IPS-20b (cell line): ENCODE measurements at regions not wholly inside any gene's neighbourhood (a gene's known extent, or its start where the extent isn't known, plus 50 kb on each side); places are given as distances from the start of the nearest gene placed in this dataset.
"Not testable (repeated sequence)": the region's sequence is repeated elsewhere in the genome, so short reads cannot be mapped to it uniquely, and the experiment has no call there.

ENCODE experiments used
- H3K27ac ChIP-seq: one replicate; pipeline ENCODE4 v1.5.1; 2013; ENCODE audit warnings: low read length
- H3K27me3 ChIP-seq: 2 replicates; pipeline ENCODE4 v1.6.1; 2013; ENCODE audit warnings: mild to moderate bottlenecking, low read length, inconsistent platforms; ENCODE audit not compliant: insufficient read depth
- H3K36me3 ChIP-seq: 2 replicates; pipeline ENCODE4 v1.6.1; 2013; ENCODE audit warnings: low read depth, mild to moderate bottlenecking, inconsistent platforms, low read length, moderate library complexity; ENCODE audit not compliant: insufficient read depth
- H3K4me1 ChIP-seq: 2 replicates; pipeline ENCODE4 v1.6.1; 2013; ENCODE audit warnings: mild to moderate bottlenecking, control low read depth, inconsistent platforms, low read length, moderate library complexity; ENCODE audit not compliant: insufficient read depth
- H3K4me3 ChIP-seq: 2 replicates; pipeline ENCODE4 v1.5.1; 2013; ENCODE audit warnings: mild to moderate bottlenecking, low read length, inconsistent platforms
- H3K9ac ChIP-seq: 2 replicates; pipeline ENCODE4 v1.6.1; 2013; ENCODE audit warnings: low read depth, mild to moderate bottlenecking, inconsistent platforms, low read length, moderate library complexity
- H3K9me3 ChIP-seq: 2 replicates; pipeline ENCODE4 v1.6.1; 2013; ENCODE audit warnings: mild to moderate bottlenecking, low read depth, low read length, inconsistent platforms; ENCODE audit not compliant: insufficient read depth

GRCh38 chr4:125262502-125262901, 52.3 kb upstream of the FAT4 start:
- no peak overlapping the region for H3K9ac ChIP-seq

GRCh38 chr4:125262079-125262478, 52.7 kb upstream of the FAT4 start:
- Histone ChIP-seq H3K27me3 (no peaks in the 10 kb centered on the region), H3K36me3 (no peaks in the 10 kb centered on the region), H3K9me3 (no peaks in the 10 kb centered on the region), H3K4me1 (peaks cover 6% of the 10 kb centered on the region), H3K4me3 (no peak overlapping the region), H3K9ac (no peak overlapping the region), H3K27ac (no peak overlapping the region)

More at GRCh38 chr4:125262502-125262901, 52.3 kb upstream of the FAT4 start:
- Histone ChIP-seq H3K4me3 (no peak overlapping the region), H3K4me1 (peaks cover 11% of the 10 kb centered on the region), H3K9me3 (no peaks in the 10 kb centered on the region), H3K27me3 (no peaks in the 10 kb centered on the region), H3K36me3 (no peaks in the 10 kb centered on the region), H3K27ac (no peak overlapping the region)

GRCh38 chr4:125254106-125254505, 60.6 kb upstream of the FAT4 start:
- Histone ChIP-seq H3K9ac (no peak overlapping the region), H3K27me3 (no peaks in the 10 kb centered on the region), H3K36me3 (no peaks in the 10 kb centered on the region), H3K9me3 (no peaks in the 10 kb centered on the region), H3K4me3 (no peak overlapping the region), H3K4me1 (no peaks in the 10 kb centered on the region), H3K27ac (no peak overlapping the region)

- no peak overlapping the region for H3K27ac ChIP-seq
- H3K4me1 ChIP-seq: peaks cover 6% of the 10 kb centered on the region; the same call in 1 of the 2 replicates
- H3K9ac ChIP-seq: no peak overlapping the region
- no peaks in the 10 kb centered on the region for H3K9me3 ChIP-seq
- no peak overlapping the region for H3K4me3 ChIP-seq
- H3K27me3 ChIP-seq: no peaks in the 10 kb centered on the region
- H3K36me3 ChIP-seq: no peaks in the 10 kb centered on the region
These were observed 69.8 kb upstream of the FAT4 start for GRCh38 chr4:125244848-125245450.

GRCh38 chr4:125243789-125244397, 70.9 kb upstream of the FAT4 start:
- Histone ChIP-seq H3K9me3 (no peaks in the 10 kb centered on the region), H3K9ac (no peak overlapping the region), H3K36me3 (no peaks in the 10 kb centered on the region), H3K4me1 (peaks cover 6% of the 10 kb centered on the region; the same call in 1 of the 2 replicates), H3K27ac (no peak overlapping the region), H3K4me3 (no peak overlapping the region), H3K27me3 (no peaks in the 10 kb centered on the region)

GRCh38 chr4:125235971-125236370, 78.8 kb upstream of the FAT4 start:
- no peak overlapping the region for H3K9ac ChIP-seq
- H3K9me3 ChIP-seq: no peaks in the 10 kb centered on the region
- no peaks in the 10 kb centered on the region for H3K4me1 ChIP-seq
- no peak overlapping the region for H3K27ac ChIP-seq
- no peak overlapping the region for H3K4me3 ChIP-seq
- H3K36me3 ChIP-seq: no peaks in the 10 kb centered on the region
- no peaks in the 10 kb centered on the region for H3K27me3 ChIP-seq

GRCh38 chr4:125231661-125232060, 83.1 kb upstream of the FAT4 start:
- no peak overlapping the region for H3K4me3 ChIP-seq
- H3K4me1 ChIP-seq: no peaks in the 10 kb centered on the region
- no peaks in the 10 kb centered on the region for H3K36me3 ChIP-seq
- H3K9me3 ChIP-seq: no peaks in the 10 kb centered on the region
- no peaks in the 10 kb centered on the region for H3K27me3 ChIP-seq
- no peak overlapping the region for H3K9ac ChIP-seq
- H3K27ac ChIP-seq: no peak overlapping the region

GRCh38 chr4:125229596-125230058, 85.1 kb upstream of the FAT4 start:
- H3K27ac ChIP-seq: no peak overlapping the region
- H3K9ac ChIP-seq: no peak overlapping the region
- no peaks in the 10 kb centered on the region for H3K36me3 ChIP-seq

GRCh38 chr4:125225806-125226205, 88.9 kb upstream of the FAT4 start:
- Histone ChIP-seq H3K4me1 (no peaks in the 10 kb centered on the region), H3K27ac (no peak overlapping the region), H3K27me3 (no peaks in the 10 kb centered on the region), H3K36me3 (no peaks in the 10 kb centered on the region), H3K9ac (no peak overlapping the region), H3K9me3 (peaks cover 9% of the 10 kb centered on the region), H3K4me3 (no peak overlapping the region)

More at GRCh38 chr4:125229596-125230058, 85.1 kb upstream of the FAT4 start:
- Histone ChIP-seq H3K4me3 (no peak overlapping the region), H3K4me1 (no peaks in the 10 kb centered on the region), H3K9me3 (no peaks in the 10 kb centered on the region), H3K27me3 (no peaks in the 10 kb centered on the region)

- Histone ChIP-seq H3K4me3 (no peak overlapping the region), H3K9me3 (no peaks in the 10 kb centered on the region), H3K36me3 (no peaks in the 10 kb centered on the region), H3K27ac (no peak overlapping the region), H3K4me1 (no peaks in the 10 kb centered on the region), H3K9ac (no peak overlapping the region), H3K27me3 (no peaks in the 10 kb centered on the region)
These were observed 114.2 kb upstream of the FAT4 start for GRCh38 chr4:125200556-125200955.

- H3K36me3 ChIP-seq: no peaks in the 10 kb centered on the region
- H3K27me3 ChIP-seq: no peaks in the 10 kb centered on the region
- H3K9ac ChIP-seq: no peak overlapping the region
- H3K4me3 ChIP-seq: no peak overlapping the region
- no peaks in the 10 kb centered on the region for H3K9me3 ChIP-seq
- no peak overlapping the region for H3K27ac ChIP-seq
- no peaks in the 10 kb centered on the region for H3K4me1 ChIP-seq
These were observed 115.8 kb upstream of the FAT4 start for GRCh38 chr4:125198916-125199315.

GRCh38 chr4:125191874-125192459, 122.8 kb upstream of the FAT4 start:
- not testable (repeated sequence) for H3K9me3 ChIP-seq, H3K27ac ChIP-seq, H3K9ac ChIP-seq, H3K4me3 ChIP-seq, H3K27me3 ChIP-seq, H3K4me1 ChIP-seq, H3K36me3 ChIP-seq
